ENCODE measurements at regions not wholly inside any gene's neighbourhood (a gene's known extent, or its start where the extent isn't known, plus 50 kb on each side); places are given as distances from the start of the nearest gene placed in this dataset.
A peak's percentile ranks its signal among the peaks of the same experiment; 100 is the strongest.

- no peak for TF ChIP-seq CTCF (conservative IDR thresholded peaks at IDR 0.05)
- no peak overlapping the region for H3K27ac ChIP-seq
These were observed 289.0 kb upstream of the ANKRD55 start for GRCh38 chr5:56522169-56522568.

DNA sequence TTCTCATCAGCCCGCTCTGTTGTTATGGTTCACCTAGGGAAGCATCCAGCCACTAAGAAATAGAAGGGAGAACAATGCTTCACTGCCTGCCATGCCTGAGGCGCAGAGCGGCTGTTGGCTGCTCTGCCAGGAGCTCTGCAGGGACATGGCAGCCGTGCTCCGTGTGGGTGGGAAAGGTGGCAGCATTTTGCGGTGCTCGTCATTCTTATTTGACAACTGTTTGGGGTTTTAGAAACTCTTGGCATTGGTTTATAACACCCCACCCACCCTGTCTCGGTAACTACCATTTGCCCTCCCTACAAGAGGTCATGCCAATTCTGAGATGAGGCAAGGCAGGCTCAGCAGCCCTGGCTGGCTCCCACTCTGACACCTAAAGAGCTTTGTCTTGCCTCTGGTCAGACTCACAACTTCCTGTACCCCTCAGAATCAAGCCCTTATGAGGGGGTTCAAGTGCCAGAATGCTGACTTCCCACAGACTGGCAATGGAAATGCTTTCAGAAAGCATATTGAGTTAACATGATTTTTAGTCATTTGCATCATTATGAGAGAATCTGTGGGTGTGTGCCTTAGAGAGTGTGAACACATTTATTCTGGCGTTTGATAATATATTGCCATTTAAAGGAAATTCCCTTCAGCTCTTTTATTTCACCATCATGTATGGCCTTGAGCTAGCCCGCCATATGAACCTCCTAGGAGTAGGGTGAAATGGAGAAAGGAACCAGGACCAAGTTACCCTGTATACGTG, 288.0 kb upstream of the ANKRD55 start:
- no peak for TF ChIP-seq CTCF (conservative IDR thresholded peaks at IDR 0.05)
- H3K27ac ChIP-seq: no peak overlapping the region

DNA sequence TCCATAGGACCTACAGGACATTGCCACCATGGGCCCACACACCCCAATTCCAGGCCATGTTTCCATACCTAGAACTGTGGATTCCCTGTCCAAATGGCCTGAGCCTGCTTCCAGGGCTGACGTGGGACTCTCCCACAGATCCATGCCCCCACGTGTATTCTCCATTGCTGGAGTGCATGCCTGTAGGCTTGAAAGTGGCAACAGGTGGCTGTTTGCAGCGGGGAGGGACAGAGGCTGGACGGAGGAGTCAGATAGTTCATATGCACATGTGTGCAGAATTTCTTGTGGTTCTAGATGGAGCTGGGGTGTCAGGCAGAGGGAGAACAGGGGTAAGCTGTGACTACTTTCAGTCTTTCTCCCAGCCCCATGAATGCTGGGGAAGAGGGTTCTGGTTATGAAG, 285.7 kb upstream of the ANKRD55 start:
- no peak for TF ChIP-seq CTCF (conservative IDR thresholded peaks at IDR 0.05)
- no peak overlapping the region for H3K27ac ChIP-seq

DNA sequence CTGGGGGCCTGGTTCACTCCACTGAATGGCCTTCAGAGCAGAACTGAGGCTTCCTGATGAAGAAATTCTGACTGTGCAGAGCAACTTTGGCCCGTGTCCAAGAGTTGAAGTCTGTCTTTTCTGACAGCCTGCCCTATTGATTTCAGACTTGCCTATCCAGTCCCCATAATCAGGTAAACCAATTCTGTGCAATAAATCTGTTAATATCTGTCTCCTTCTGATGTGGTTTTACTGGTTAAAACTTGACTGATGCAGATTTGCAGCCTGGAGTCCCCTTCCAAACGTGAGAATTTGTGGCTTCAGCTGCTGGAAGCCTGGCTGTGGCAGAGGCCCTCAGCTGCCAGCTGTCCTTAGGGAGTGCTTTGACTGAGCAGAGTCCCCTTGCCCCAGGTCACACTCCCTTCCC, 283.9 kb upstream of the ANKRD55 start:
- peak overlapping the region; percentile 45 for H3K27ac ChIP-seq
- TF ChIP-seq CTCF (conservative IDR thresholded peaks at IDR 0.05): no peak

GRCh38 chr5:56516441-56516840, 283.3 kb upstream of the ANKRD55 start:
- peak overlapping the region; percentile 45 for H3K27ac ChIP-seq
- no peak for TF ChIP-seq CTCF (conservative IDR thresholded peaks at IDR 0.05)

DNA sequence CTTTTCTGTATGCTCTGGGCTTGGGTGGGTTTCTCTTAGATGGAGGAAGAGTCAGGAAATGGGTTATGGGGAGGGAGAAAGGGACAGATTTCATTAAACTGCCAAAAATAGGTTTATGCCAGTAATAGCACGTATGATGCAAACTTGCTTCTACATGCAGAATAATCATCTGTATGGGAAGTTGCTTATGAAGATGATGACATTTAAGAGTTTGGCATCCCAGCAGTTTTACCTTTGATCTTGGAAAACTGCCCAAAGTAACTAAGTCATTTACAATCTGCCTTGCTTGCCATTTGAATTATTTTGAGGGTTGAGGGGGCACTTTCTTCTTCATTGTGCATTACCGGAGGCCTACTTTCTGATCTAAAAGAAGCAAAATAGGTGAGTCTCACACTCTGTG, 282.9 kb upstream of the ANKRD55 start:
- peak overlapping the region; percentile 45 for H3K27ac ChIP-seq
- no peak for TF ChIP-seq CTCF (conservative IDR thresholded peaks at IDR 0.05)

- H3K27ac ChIP-seq: no peak overlapping the region
- TF ChIP-seq CTCF (conservative IDR thresholded peaks at IDR 0.05): no peak
These were observed 281.9 kb upstream of the ANKRD55 start for GRCh38 chr5:56515011-56515410.
